Heart left ventricle (tissue), 16 donors: ENCODE measurements at regions not wholly inside any gene's neighbourhood (a gene's known extent, or its start where the extent isn't known, plus 50 kb on each side); places are given as distances from the start of the nearest gene placed in this dataset.

Experiments used
- ATAC-seq, 4 donors: fragments of 200-7000 bp; cut with Tn5 transposase; one replicate each; pipeline ENCODE4 v1.9.1; 2020 to 2022; ENCODE audit warnings: moderate library complexity in 4 of 4, mild to moderate bottlenecking in 3 of 4, moderate number of reproducible peaks in 1 of 4
- DNase-seq, 5 donors: peaks; one replicate each; pipeline ENCODE4 v3.0.0-alpha.2; 2020
- H3K27ac ChIP-seq, 12 donors: fragments of 200-600 bp; sonication (generic) in 4 of 12; one replicate each; pipeline versions ENCODE4 v1.5.0 to v1.8.0; 2016 to 2022; ENCODE audit warnings: mild to moderate bottlenecking in 2 of 12
- H3K27me3 ChIP-seq, 9 donors: fragments of 200-600 bp; sonication (generic) in 2 of 9; one replicate each; pipeline versions ENCODE4 v1.5.1 to v1.8.0; 2016 to 2022; ENCODE audit warnings: mild to moderate bottlenecking in 3 of 9
- H3K36me3 ChIP-seq, 9 donors: fragments of 200-600 bp; sonication (generic) in 2 of 9; one replicate each; pipeline versions ENCODE4 v1.5.0 to v1.8.0; 2018 to 2022; ENCODE audit warnings: mild to moderate bottlenecking in 2 of 9
- H3K4me1 ChIP-seq, 12 donors: fragments of 200-600 bp; sonication (generic) in 4 of 12; one replicate each; pipeline versions ENCODE4 v1.5.0 to v1.8.0; 2016 to 2022; ENCODE audit warnings: mild to moderate bottlenecking in 3 of 12
- H3K4me3 ChIP-seq, 12 donors: fragments of 200-600 bp; sonication (generic) in 4 of 12; one replicate each; pipeline versions ENCODE4 v1.5.0 to v1.8.0; 2017 to 2022; ENCODE audit warnings: mild to moderate bottlenecking in 9 of 12, moderate library complexity in 4 of 12
- H3K9me3 ChIP-seq, 12 donors: fragments of 200-600 bp; sonication (generic) in 4 of 12; one replicate each; pipeline versions ENCODE4 v1.5.0 to v1.8.0; 2016 to 2022; ENCODE audit warnings: mild to moderate bottlenecking in 1 of 12
- POLR2A ChIP-seq, 2 donors: fragments of 450-650 bp; IDR thresholded peaks; one replicate each; pipeline ENCODE4 v1.6.1; 2017; ENCODE audit warnings: antibody characterized with exemption in 2 of 2, mild to moderate bottlenecking in 2 of 2, moderate library complexity in 2 of 2
- WGBS, 4 donors: extraction: QIAGEN DNeasy Blood & Tissue Kit in 2 of 4; methylation state at CpG; one replicate each; pipeline versions ENCODE4 v1.1.5 to v1.1.7; 2013 to 2018; 5-methylcytosine and 5-hydroxymethylcytosine counted together
- intact Hi-C, 10 donors: fragments of 100-400 bp; cut with DNase I; formaldehyde crosslinking; loops; one replicate each; pipeline versions ENCODE4 v1.11.1 to v1.14.2; 2022
- TF ChIP-seq, protein P1 (sequence below), 12 donors: fragments of 200-600 bp; sonication (generic) in 4 of 12; IDR thresholded peaks; one replicate each; pipeline versions ENCODE4 v1.5.0 to v1.8.0; 2018 to 2022; ENCODE audit warnings: antibody characterized with exemption in 12 of 12, mild to moderate bottlenecking in 5 of 12
- donor health status: ischemic (EF 13 %, LVEDD 7.1; RV severe dilation, severe dysfunction).
- donor health status: healthy with polysubstance abuse.
- donor health status: DM: no; HTN: yes; CAD: no.
- donor health status: DM: no; HTN: no; CAD: no.
- donor health status: ischemic (EF 25% LVEDD 6.9; RV normal size, moderate dysfunction).
- donor health status: ischemic (EF 25% LVEDD 5.7; RV mildly dilated, moderate dysfunction).
- donor health status: healthy.
- donor health status: DM: yes; HTN: yes; CAD: no.
- donor health status: ischemic (EF 35%, LVEDD 5.7; RV mildly dilated, moderate dysfunction).
- donor health status: nonischemic (EF 11% LVEDD 7.7; RV severe dilation, severe dysfunction).
- donor health status: DM: yes; HTN: yes; CAD: no.
- donor health status: PGD.
- donor health status: ischemic (EF 29% LVEDD 5.4; RV normal size, mild dysfunction).
- donor health status: nonischemic (EF 23%, LVEDD 6.1; RV moderate dilation, normal function).

DNA sequence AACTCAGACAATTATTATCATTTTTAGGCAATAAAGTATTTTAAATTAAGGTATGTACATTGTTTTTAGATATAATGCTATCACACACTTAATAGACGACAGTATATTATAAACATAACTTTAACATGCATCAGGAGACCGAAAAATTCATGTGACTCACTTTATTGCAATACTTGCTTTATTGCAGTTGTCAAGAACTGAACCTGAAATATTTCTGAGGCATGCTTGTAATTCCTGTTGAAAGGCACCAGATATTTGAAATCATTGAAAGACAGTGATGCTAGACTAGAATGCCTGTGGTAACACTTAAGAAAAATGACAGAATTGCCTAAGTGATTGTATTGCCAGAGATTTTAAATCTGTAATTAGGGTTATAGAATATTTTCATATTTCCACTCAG lies 175.6 kb upstream of the MAGEB2 start:
- intact Hi-C loops, result no loop called here
- DNase-seq, result no peak
- Histone ChIP-seq H3K4me1 (no peaks in the 10 kb centered on the region), H3K9me3 (peaks cover 0 to 6% (median 0%) of the 10 kb centered on the region in 12 donors), H3K36me3 (no peaks in the 10 kb centered on the region), H3K27me3 (no peaks in the 10 kb centered on the region), H3K27ac (no peak overlapping the region), H3K4me3 (no peak overlapping the region)
- no peak for TF ChIP-seq POLR2A (IDR thresholded peaks at IDR 0.05)
- TF ChIP-seq, protein P1, sequence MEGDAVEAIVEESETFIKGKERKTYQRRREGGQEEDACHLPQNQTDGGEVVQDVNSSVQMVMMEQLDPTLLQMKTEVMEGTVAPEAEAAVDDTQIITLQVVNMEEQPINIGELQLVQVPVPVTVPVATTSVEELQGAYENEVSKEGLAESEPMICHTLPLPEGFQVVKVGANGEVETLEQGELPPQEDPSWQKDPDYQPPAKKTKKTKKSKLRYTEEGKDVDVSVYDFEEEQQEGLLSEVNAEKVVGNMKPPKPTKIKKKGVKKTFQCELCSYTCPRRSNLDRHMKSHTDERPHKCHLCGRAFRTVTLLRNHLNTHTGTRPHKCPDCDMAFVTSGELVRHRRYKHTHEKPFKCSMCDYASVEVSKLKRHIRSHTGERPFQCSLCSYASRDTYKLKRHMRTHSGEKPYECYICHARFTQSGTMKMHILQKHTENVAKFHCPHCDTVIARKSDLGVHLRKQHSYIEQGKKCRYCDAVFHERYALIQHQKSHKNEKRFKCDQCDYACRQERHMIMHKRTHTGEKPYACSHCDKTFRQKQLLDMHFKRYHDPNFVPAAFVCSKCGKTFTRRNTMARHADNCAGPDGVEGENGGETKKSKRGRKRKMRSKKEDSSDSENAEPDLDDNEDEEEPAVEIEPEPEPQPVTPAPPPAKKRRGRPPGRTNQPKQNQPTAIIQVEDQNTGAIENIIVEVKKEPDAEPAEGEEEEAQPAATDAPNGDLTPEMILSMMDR (IDR thresholded peaks at IDR 0.05), result no peak
- whole genome bisulfite sequencing, 4 donors, result 62 to 81% (median 67%) methylated on average over 2 of the region's 2 CpGs
- ATAC-seq, result no peak

DNA sequence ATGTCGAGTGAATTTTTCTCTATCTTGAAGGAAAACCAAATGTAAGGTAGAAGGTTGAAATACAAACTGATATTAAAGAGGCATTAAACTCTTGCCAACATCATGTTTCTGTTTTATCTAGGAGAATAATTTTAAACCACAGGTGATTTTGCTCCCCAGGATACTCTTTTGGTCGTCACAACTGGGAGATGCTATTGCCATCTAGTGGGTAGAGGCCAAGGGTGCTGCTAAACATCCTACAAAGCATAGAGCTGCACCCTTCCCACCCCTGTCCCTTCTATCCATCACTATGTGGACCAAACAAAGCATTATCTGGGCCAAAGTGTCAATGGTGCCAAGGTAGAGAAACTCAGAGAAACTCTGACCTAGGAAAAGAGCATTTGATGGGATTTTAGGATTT lies 154.6 kb upstream of the MAGEB2 start:
- Histone ChIP-seq H3K27me3 (no peaks in the 10 kb centered on the region), H3K36me3 (no peaks in the 10 kb centered on the region), H3K4me3 (no peak overlapping the region), H3K9me3 (no peaks in the 10 kb centered on the region), H3K27ac (no peak overlapping the region), H3K4me1 (no peaks in the 10 kb centered on the region)
- 28 to 34% (median 31%) methylated on average over 2 of the region's 2 CpGs for WGBS, 4 donors
- intact Hi-C loops, result no loop called here
- no peak for TF ChIP-seq POLR2A (IDR thresholded peaks at IDR 0.05)
- TF ChIP-seq, protein P1 (IDR thresholded peaks at IDR 0.05), result peak in 9 of 12 donors; percentile 8 to 42 (median 25)
- DNase-seq (no peak), ATAC-seq (no peak)

DNA sequence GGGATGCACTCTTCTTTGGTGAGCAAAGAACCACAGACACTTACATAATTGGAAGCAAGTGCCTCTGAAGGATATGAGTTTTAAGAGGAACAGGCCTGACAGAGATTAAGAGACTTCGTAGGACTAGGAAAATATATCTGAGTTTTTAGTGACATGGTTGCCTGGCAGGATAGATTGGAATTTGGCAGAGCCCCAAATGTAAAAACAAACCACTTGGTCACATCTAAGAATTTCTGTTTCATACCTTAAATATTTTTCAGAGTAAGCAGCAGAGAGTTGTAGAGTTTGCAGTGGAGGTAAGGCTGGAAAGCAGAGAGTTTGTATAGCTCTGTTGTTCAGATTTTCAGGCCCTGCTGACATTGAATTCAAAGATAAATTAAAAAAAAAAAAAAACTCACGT lies 150.1 kb upstream of the MAGEB2 start:
- Histone ChIP-seq H3K9me3 (no peaks in the 10 kb centered on the region), H3K27me3 (no peaks in the 10 kb centered on the region), H3K4me3 (no peak overlapping the region), H3K27ac (no peak overlapping the region), H3K36me3 (no peaks in the 10 kb centered on the region), H3K4me1 (no peaks in the 10 kb centered on the region)
- ATAC-seq, result no peak
- DNase-seq, result no peak
- no peak for TF ChIP-seq POLR2A (IDR thresholded peaks at IDR 0.05)
- TF ChIP-seq, protein P1 (IDR thresholded peaks at IDR 0.05), result no peak
- WGBS, 4 donors, result 36 to 55% (median 51%) methylated on average over 2 of the region's 2 CpGs
- intact Hi-C loops, result no loop called here

DNA sequence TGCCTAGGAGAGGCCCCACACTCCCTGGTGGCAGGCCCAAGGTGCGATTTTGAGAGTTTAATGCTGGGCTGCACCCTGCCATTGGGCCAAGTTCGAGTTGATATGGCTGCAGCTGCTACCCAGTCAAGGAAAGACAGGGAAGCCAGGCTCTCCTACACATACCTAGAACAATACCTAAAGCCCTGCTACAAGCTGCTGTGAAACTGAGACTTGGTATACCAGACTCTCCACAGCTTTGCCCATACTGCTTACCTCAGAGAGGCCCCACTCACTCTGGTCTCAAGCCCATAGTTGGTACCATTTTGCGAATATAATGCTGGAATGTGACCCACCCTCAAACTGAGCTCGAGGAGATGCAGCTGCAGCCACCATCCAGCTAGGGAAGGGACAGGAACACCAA lies 147.7 kb upstream of the MAGEB2 start:
- Histone ChIP-seq H3K36me3 (no peaks in the 10 kb centered on the region), H3K27ac (no peak overlapping the region), H3K4me1 (no peaks in the 10 kb centered on the region), H3K4me3 (no peak overlapping the region), H3K9me3 (no peaks in the 10 kb centered on the region), H3K27me3 (no peaks in the 10 kb centered on the region)
- intact Hi-C loops, result no loop called here
- ATAC-seq (no peak), DNase-seq (no peak)
- TF ChIP-seq, protein P1 (IDR thresholded peaks at IDR 0.05), result no peak
- TF ChIP-seq POLR2A (IDR thresholded peaks at IDR 0.05), result no peak
- WGBS, 4 donors, result 50 to 77% (median 67%) methylated on average over 4 of the region's 4 CpGs
